Fibroblast of lung (primary cell): ENCODE measurements at regions not wholly inside any gene's neighbourhood (a gene's known extent, or its start where the extent isn't known, plus 50 kb on each side); places are given as distances from the start of the nearest gene placed in this dataset.

ENCODE experiments used
- DNase-seq, 2 donors: peaks; one replicate each; pipeline versions ENCODE4 v3.0.0 to v3.0.0-alpha.2; 2010; ENCODE audit warnings: low read depth in 2 of 2
- H2AFZ ChIP-seq: 2 replicates; pipeline ENCODE4 v1.5.1; 2012; ENCODE audit warnings: low read length, control low read depth, inconsistent platforms
- H3K27ac ChIP-seq: 2 replicates; pipeline ENCODE4 v1.5.1; 2011; ENCODE audit warnings: low read length, control low read depth; ENCODE audit not compliant: insufficient read depth
- H3K27me3 ChIP-seq: 2 replicates; pipeline ENCODE4 v1.5.1; 2011; ENCODE audit warnings: mild to moderate bottlenecking, low read length; ENCODE audit not compliant: control insufficient read depth, insufficient read depth
- H3K36me3 ChIP-seq: 2 replicates; pipeline ENCODE4 v1.5.1; 2011; ENCODE audit warnings: low read length; ENCODE audit not compliant: control insufficient read depth, insufficient read depth
- H3K4me1 ChIP-seq: 2 replicates; pipeline ENCODE4 v1.5.1; 2011; ENCODE audit warnings: low read length; ENCODE audit not compliant: control insufficient read depth, insufficient read depth; ENCODE audit errors: extremely low read depth
- H3K4me2 ChIP-seq: 2 replicates; pipeline ENCODE4 v1.5.1; 2011; ENCODE audit warnings: low read length, control low read depth; ENCODE audit not compliant: insufficient read depth; ENCODE audit errors: extremely low read depth
- H3K4me3 ChIP-seq, 4 experiments: fragments of 200-600 bp in 1 of 4; sonication (generic) in 1 of 4; replicated peaks in 1 of 4; 2 replicates each; pipeline ENCODE4 v1.5.1; 2011 to 2016; ENCODE audit warnings: low read length in 4 of 4, low read depth in 3 of 4, mild to moderate bottlenecking in 3 of 4, control low read depth in 2 of 4, inconsistent platforms in 1 of 4, mixed read lengths in 1 of 4; ENCODE audit not compliant: insufficient read depth in 1 of 4; ENCODE audit errors: control extremely low read depth in 1 of 4
- H3K79me2 ChIP-seq: 2 replicates; pipeline ENCODE4 v1.5.1; 2012; ENCODE audit warnings: mild to moderate bottlenecking, low read length, inconsistent platforms; ENCODE audit not compliant: control insufficient read depth, insufficient read depth
- H3K9ac ChIP-seq: 2 replicates; pipeline ENCODE4 v1.5.1; 2011; ENCODE audit warnings: mild to moderate bottlenecking, low read length, control low read depth; ENCODE audit not compliant: insufficient read depth
- H3K9me3 ChIP-seq: 2 replicates; pipeline ENCODE4 v1.5.1; 2012; ENCODE audit warnings: low read depth, low read length; ENCODE audit not compliant: control insufficient read depth, insufficient read depth
- H4K20me1 ChIP-seq: 2 replicates; pipeline ENCODE4 v1.5.1; 2011; ENCODE audit warnings: low read length; ENCODE audit not compliant: control insufficient read depth, insufficient read depth; ENCODE audit errors: extremely low read depth
- EZH2 ChIP-seq: IDR thresholded peaks from 2 replicates; pipeline ENCODE4 v1.5.1; 2012; ENCODE audit warnings: low read length, control low read depth, mild to moderate bottlenecking; ENCODE audit errors: missing control alignments
- TF ChIP-seq, protein P1 (sequence below), 2 donors: IDR thresholded peaks in 1 of 2; conservative IDR thresholded peaks in 1 of 2; 1 replicate in 1 of 2; 2 replicates in 1 of 2; pipeline ENCODE4 v1.5.1; 2011 to 2012; ENCODE audit warnings: low read length in 2 of 2, control low read depth in 1 of 2, inconsistent platforms in 1 of 2, low read depth in 1 of 2, mild to moderate bottlenecking in 1 of 2

DNA sequence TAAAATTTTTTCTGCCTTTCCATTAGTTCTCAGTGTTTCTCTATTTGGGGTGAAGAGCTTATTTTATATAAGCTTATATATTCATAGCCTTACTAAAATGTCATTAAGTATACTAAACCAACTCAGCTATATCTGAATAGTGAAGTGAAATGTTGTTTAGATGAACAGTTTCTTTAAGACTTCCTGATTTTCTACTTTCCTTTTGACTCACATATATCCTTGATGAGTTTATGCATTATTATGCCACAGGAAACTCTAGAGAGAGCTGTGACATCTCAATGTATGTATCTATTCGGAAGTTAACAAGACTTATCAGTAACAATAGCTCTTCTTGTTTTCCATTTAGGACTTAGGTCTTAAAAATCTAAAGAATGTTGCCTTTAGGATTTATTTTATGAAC, 1491.8 kb upstream of the IGFBP7 start:
- no peak overlapping the region for H3K4me2 ChIP-seq
- TF ChIP-seq, protein P1, sequence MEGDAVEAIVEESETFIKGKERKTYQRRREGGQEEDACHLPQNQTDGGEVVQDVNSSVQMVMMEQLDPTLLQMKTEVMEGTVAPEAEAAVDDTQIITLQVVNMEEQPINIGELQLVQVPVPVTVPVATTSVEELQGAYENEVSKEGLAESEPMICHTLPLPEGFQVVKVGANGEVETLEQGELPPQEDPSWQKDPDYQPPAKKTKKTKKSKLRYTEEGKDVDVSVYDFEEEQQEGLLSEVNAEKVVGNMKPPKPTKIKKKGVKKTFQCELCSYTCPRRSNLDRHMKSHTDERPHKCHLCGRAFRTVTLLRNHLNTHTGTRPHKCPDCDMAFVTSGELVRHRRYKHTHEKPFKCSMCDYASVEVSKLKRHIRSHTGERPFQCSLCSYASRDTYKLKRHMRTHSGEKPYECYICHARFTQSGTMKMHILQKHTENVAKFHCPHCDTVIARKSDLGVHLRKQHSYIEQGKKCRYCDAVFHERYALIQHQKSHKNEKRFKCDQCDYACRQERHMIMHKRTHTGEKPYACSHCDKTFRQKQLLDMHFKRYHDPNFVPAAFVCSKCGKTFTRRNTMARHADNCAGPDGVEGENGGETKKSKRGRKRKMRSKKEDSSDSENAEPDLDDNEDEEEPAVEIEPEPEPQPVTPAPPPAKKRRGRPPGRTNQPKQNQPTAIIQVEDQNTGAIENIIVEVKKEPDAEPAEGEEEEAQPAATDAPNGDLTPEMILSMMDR (conservative IDR thresholded peaks at IDR 0.05 in 1 of 2, IDR thresholded peaks at IDR 0.05 in 1 of 2; ENCODE audit: low read depth in 1 of 2, low read length in 2 of 2): no peak
- TF ChIP-seq EZH2: no peak
- DNase-seq: no peak
- H3K4me1 ChIP-seq: no peaks in the 10 kb centered on the region
- H3K9me3 ChIP-seq: no peaks in the 10 kb centered on the region
- no peak overlapping the region for H3K9ac ChIP-seq
- no peak overlapping the region for H3K27ac ChIP-seq
- no peaks in the 10 kb centered on the region for H4K20me1 ChIP-seq
- H2AFZ ChIP-seq: no peak overlapping the region
- H3K36me3 ChIP-seq: no peaks in the 10 kb centered on the region
- H3K27me3 ChIP-seq: no peaks in the 10 kb centered on the region
- no peaks in the 10 kb centered on the region for H3K79me2 ChIP-seq
- no peak overlapping the region for H3K4me3 ChIP-seq

DNA sequence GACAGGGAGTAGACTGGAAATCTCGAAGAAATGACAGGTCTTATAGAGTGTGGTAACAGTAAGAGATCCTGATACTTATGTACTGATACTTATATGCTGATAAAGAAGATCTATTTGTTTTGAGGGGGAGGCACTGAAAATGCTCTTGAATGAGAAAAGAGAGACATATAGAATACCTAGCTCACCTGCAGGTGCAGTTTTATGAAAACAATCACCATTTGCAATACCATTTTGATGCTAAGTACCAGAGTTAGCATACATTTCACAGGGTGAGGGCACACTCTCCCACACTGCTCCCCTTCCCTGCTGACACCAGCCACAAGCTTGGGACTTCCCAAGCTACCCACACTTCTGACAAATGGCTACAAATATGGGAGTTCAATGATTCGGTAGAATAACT, 1490.1 kb upstream of the IGFBP7 start:
- Histone ChIP-seq H4K20me1 (no peaks in the 10 kb centered on the region), H2AFZ (no peak overlapping the region), H3K79me2 (no peaks in the 10 kb centered on the region), H3K9me3 (no peaks in the 10 kb centered on the region), H3K9ac (no peak overlapping the region), H3K4me2 (no peak overlapping the region), H3K36me3 (no peaks in the 10 kb centered on the region), H3K27ac (no peak overlapping the region), H3K4me3 (no peak overlapping the region), H3K4me1 (no peaks in the 10 kb centered on the region), H3K27me3 (no peaks in the 10 kb centered on the region)
- DNase-seq: no peak
- TF ChIP-seq, protein P1 (conservative IDR thresholded peaks at IDR 0.05 in 1 of 2, IDR thresholded peaks at IDR 0.05 in 1 of 2; ENCODE audit: low read depth in 1 of 2, low read length in 2 of 2): no peak
- no peak for TF ChIP-seq EZH2

DNA sequence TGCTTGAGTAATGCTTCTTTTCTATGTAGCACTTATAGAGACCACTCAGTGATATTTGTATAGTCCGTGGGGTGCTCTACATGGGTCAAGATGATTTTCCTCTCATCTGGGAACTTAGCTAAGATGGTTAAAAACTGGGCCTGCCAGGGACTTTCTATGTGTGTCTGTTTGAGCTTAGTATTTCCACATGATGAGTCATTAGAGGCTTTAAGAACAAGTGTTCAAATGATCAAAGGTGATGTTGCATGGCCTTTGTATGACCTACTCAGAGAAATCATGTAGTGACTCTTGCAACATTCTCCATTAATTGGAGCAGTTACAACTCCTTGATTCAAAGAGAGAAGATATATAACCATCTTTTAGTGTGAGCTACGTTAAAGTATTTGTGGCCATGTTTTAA, 1480.5 kb upstream of the IGFBP7 start:
- no peaks in the 10 kb centered on the region for H4K20me1 ChIP-seq
- no peaks in the 10 kb centered on the region for H3K4me1 ChIP-seq
- H3K9me3 ChIP-seq: no peaks in the 10 kb centered on the region
- H3K27me3 ChIP-seq: no peaks in the 10 kb centered on the region
- H3K36me3 ChIP-seq: no peaks in the 10 kb centered on the region
- DNase-seq: no peak
- H3K4me2 ChIP-seq: no peak overlapping the region
- TF ChIP-seq EZH2: no peak
- TF ChIP-seq, protein P1 (conservative IDR thresholded peaks at IDR 0.05 in 1 of 2, IDR thresholded peaks at IDR 0.05 in 1 of 2; ENCODE audit: low read depth in 1 of 2, low read length in 2 of 2): no peak
- H3K79me2 ChIP-seq: no peaks in the 10 kb centered on the region
- H3K27ac ChIP-seq: no peak overlapping the region
- no peak overlapping the region for H3K4me3 ChIP-seq
- no peak overlapping the region for H2AFZ ChIP-seq
- H3K9ac ChIP-seq: no peak overlapping the region
